DMS53 (cell line): ENCODE measurements at regions not wholly inside any gene's neighbourhood (a gene's known extent, or its start where the extent isn't known, plus 50 kb on each side); places are given as distances from the start of the nearest gene placed in this dataset.

Experiments
- DNase-seq: peaks from one replicate; lab custom pipeline; 2025; lab: John Stamatoyannopoulos, UW

- no peak for DNase-seq
Measured at GRCh38 chr2:239762106-239762505, 263.0 kb downstream of the NDUFA10 start.

- no peak for DNase-seq
Measured at GRCh38 chr2:239760596-239760995, 264.5 kb downstream of the NDUFA10 start.

- DNase-seq = no peak
Measured at GRCh38 chr2:239758279-239758877, 266.8 kb downstream of the NDUFA10 start.

GRCh38 chr2:239756790-239757760, 268.1 kb downstream of the NDUFA10 start:
- DNase-seq = peak; percentile 41

GRCh38 chr2:239756031-239756789, 268.9 kb downstream of the NDUFA10 start:
- DNase-seq = no peak

GRCh38 chr2:239753401-239753837, 271.7 kb downstream of the NDUFA10 start:
- no peak for DNase-seq

- no peak for DNase-seq
Measured at GRCh38 chr2:239752951-239753350, 272.2 kb downstream of the NDUFA10 start.

- DNase-seq = no peak
Measured at GRCh38 chr2:239751679-239752355, 273.3 kb downstream of the NDUFA10 start.

- no peak for DNase-seq
Measured at GRCh38 chr2:239750929-239751678, 274.0 kb downstream of the NDUFA10 start.

GRCh38 chr2:239750045-239750835, 274.9 kb downstream of the NDUFA10 start:
- no peak for DNase-seq

- no peak for DNase-seq
Measured at GRCh38 chr2:239749272-239749873, 275.8 kb downstream of the NDUFA10 start.

GRCh38 chr2:239748811-239749210, 276.3 kb downstream of the NDUFA10 start:
- no peak for DNase-seq

- DNase-seq = no peak
Measured at GRCh38 chr2:239747771-239748170, 277.4 kb downstream of the NDUFA10 start.

GRCh38 chr2:239747274-239747673, 277.9 kb downstream of the NDUFA10 start:
- DNase-seq = no peak

- DNase-seq = no peak
Measured at GRCh38 chr2:239746559-239747246, 278.4 kb downstream of the NDUFA10 start.

GRCh38 chr2:239745386-239746227, 279.5 kb downstream of the NDUFA10 start:
- DNase-seq = no peak

GRCh38 chr2:239744706-239745340, 280.3 kb downstream of the NDUFA10 start:
- DNase-seq = no peak

GRCh38 chr2:239743206-239743605, 281.9 kb downstream of the NDUFA10 start:
- no peak for DNase-seq
